ENCODE measurements at regions not wholly inside any gene's neighbourhood (a gene's known extent, or its start where the extent isn't known, plus 50 kb on each side); places are given as distances from the start of the nearest gene placed in this dataset.

- Histone ChIP-seq H3K27me3 (ENCODE audit: control insufficient read depth in 1 of 2, insufficient read depth in 2 of 2, low read length in 2 of 2) (no peaks in the 10 kb centered on the region), H3K9ac (ENCODE audit: low read length in 2 of 2) (no peak overlapping the region), H3K4me3 (ENCODE audit: low read length in 2 of 2) (no peak overlapping the region), H3K27ac (ENCODE audit: low read length) (no peak overlapping the region), H3K9me3 (ENCODE audit: control insufficient read depth in 2 of 2, low read length in 2 of 2) (no peaks in the 10 kb centered on the region), H3K4me1 (ENCODE audit: control insufficient read depth, insufficient read depth, low read length) (no peaks in the 10 kb centered on the region), H3K36me3 (ENCODE audit: control insufficient read depth in 2 of 2, insufficient read depth in 2 of 2, low read length in 2 of 2) (no peaks in the 10 kb centered on the region)
Measured at GRCh38 chr1:244974106-244974505, 109.8 kb upstream of the HNRNPU start.

GRCh38 chr1:244971552-244972216 is 107.3 kb upstream of the HNRNPU start:
- Histone ChIP-seq H3K4me1 (ENCODE audit: control insufficient read depth, insufficient read depth, low read length) (peaks cover 9% of the 10 kb centered on the region), H3K27me3 (ENCODE audit: control insufficient read depth in 1 of 2, insufficient read depth in 2 of 2, low read length in 2 of 2) (no peaks in the 10 kb centered on the region), H3K9me3 (ENCODE audit: control insufficient read depth in 2 of 2, low read length in 2 of 2) (no peaks in the 10 kb centered on the region), H3K9ac (ENCODE audit: low read length in 2 of 2) (peak overlapping the region; percentile 74 to 92), H3K27ac (ENCODE audit: low read length) (peak overlapping the region; percentile 100), H3K36me3 (ENCODE audit: control insufficient read depth in 2 of 2, insufficient read depth in 2 of 2, low read length in 2 of 2) (no peaks in the 10 kb centered on the region), H3K4me3 (ENCODE audit: low read length in 2 of 2) (peak overlapping the region; percentile 55 to 82)

GRCh38 chr1:244970744-244971551 is 106.6 kb upstream of the HNRNPU start:
- no peaks in the 10 kb centered on the region for H3K36me3 ChIP-seq (ENCODE audit: control insufficient read depth in 2 of 2, insufficient read depth in 2 of 2, low read length in 2 of 2)
- H3K27me3 ChIP-seq (ENCODE audit: control insufficient read depth in 1 of 2, insufficient read depth in 2 of 2, low read length in 2 of 2): no peaks in the 10 kb centered on the region
- peak overlapping the region; percentile 74 to 92 for H3K9ac ChIP-seq (ENCODE audit: low read length in 2 of 2)
- peak overlapping the region; percentile 55 to 82 for H3K4me3 ChIP-seq (ENCODE audit: low read length in 2 of 2)
- no peaks in the 10 kb centered on the region for H3K9me3 ChIP-seq (ENCODE audit: control insufficient read depth in 2 of 2, low read length in 2 of 2)
- H3K27ac ChIP-seq (ENCODE audit: low read length): peak overlapping the region; percentile 100
- peaks cover 9% of the 10 kb centered on the region for H3K4me1 ChIP-seq (ENCODE audit: control insufficient read depth, insufficient read depth, low read length)

GRCh38 chr1:244970236-244970743 is 105.9 kb upstream of the HNRNPU start:
- Histone ChIP-seq H3K9me3 (ENCODE audit: control insufficient read depth in 2 of 2, low read length in 2 of 2) (no peaks in the 10 kb centered on the region), H3K9ac (ENCODE audit: low read length in 2 of 2) (peak overlapping the region; percentile 95), H3K27ac (ENCODE audit: low read length) (peak overlapping the region; percentile 100), H3K27me3 (ENCODE audit: control insufficient read depth in 1 of 2, insufficient read depth in 2 of 2, low read length in 2 of 2) (no peaks in the 10 kb centered on the region), H3K4me3 (ENCODE audit: low read length in 2 of 2) (peak overlapping the region; percentile 68 to 82), H3K4me1 (ENCODE audit: control insufficient read depth, insufficient read depth, low read length) (peaks cover 10% of the 10 kb centered on the region), H3K36me3 (ENCODE audit: control insufficient read depth in 2 of 2, insufficient read depth in 2 of 2, low read length in 2 of 2) (no peaks in the 10 kb centered on the region)

GRCh38 chr1:244969355-244970235 is 105.3 kb upstream of the HNRNPU start:
- Histone ChIP-seq H3K36me3 (ENCODE audit: control insufficient read depth in 2 of 2, insufficient read depth in 2 of 2, low read length in 2 of 2) (no peaks in the 10 kb centered on the region), H3K4me1 (ENCODE audit: control insufficient read depth, insufficient read depth, low read length) (peaks cover 17% of the 10 kb centered on the region), H3K9me3 (ENCODE audit: control insufficient read depth in 2 of 2, low read length in 2 of 2) (no peaks in the 10 kb centered on the region), H3K27me3 (ENCODE audit: control insufficient read depth in 1 of 2, insufficient read depth in 2 of 2, low read length in 2 of 2) (no peaks in the 10 kb centered on the region), H3K27ac (ENCODE audit: low read length) (peak overlapping the region; percentile 100), H3K9ac (ENCODE audit: low read length in 2 of 2) (peak overlapping the region; percentile 95), H3K4me3 (ENCODE audit: low read length in 2 of 2) (peak overlapping the region; percentile 68 to 82)

- Histone ChIP-seq H3K27me3 (ENCODE audit: control insufficient read depth in 1 of 2, insufficient read depth in 2 of 2, low read length in 2 of 2) (no peaks in the 10 kb centered on the region), H3K9ac (ENCODE audit: low read length in 2 of 2) (peak overlapping the region; percentile 95), H3K27ac (ENCODE audit: low read length) (peak overlapping the region; percentile 100), H3K36me3 (ENCODE audit: control insufficient read depth in 2 of 2, insufficient read depth in 2 of 2, low read length in 2 of 2) (no peaks in the 10 kb centered on the region), H3K9me3 (ENCODE audit: control insufficient read depth in 2 of 2, low read length in 2 of 2) (no peaks in the 10 kb centered on the region), H3K4me3 (ENCODE audit: low read length in 2 of 2) (peak overlapping the region; percentile 68 to 82), H3K4me1 (ENCODE audit: control insufficient read depth, insufficient read depth, low read length) (peaks cover 24% of the 10 kb centered on the region)
Measured at GRCh38 chr1:244968881-244969280, 104.5 kb upstream of the HNRNPU start.

- no peaks in the 10 kb centered on the region for H3K9me3 ChIP-seq (ENCODE audit: control insufficient read depth in 2 of 2, low read length in 2 of 2)
- peak overlapping the region; percentile 100 for H3K27ac ChIP-seq (ENCODE audit: low read length)
- H3K4me1 ChIP-seq (ENCODE audit: control insufficient read depth, insufficient read depth, low read length): peaks cover 24% of the 10 kb centered on the region
- H3K27me3 ChIP-seq (ENCODE audit: control insufficient read depth in 1 of 2, insufficient read depth in 2 of 2, low read length in 2 of 2): no peaks in the 10 kb centered on the region
- peak overlapping the region; percentile 95 for H3K9ac ChIP-seq (ENCODE audit: low read length in 2 of 2)
- no peaks in the 10 kb centered on the region for H3K36me3 ChIP-seq (ENCODE audit: control insufficient read depth in 2 of 2, insufficient read depth in 2 of 2, low read length in 2 of 2)
- H3K4me3 ChIP-seq (ENCODE audit: low read length in 2 of 2): peak overlapping the region; percentile 33 to 82
Measured at GRCh38 chr1:244968471-244968871, 104.1 kb upstream of the HNRNPU start.

- Histone ChIP-seq H3K4me3 (ENCODE audit: low read length in 2 of 2) (no peak overlapping the region), H3K4me1 (ENCODE audit: control insufficient read depth, insufficient read depth, low read length) (peaks cover 24% of the 10 kb centered on the region), H3K36me3 (ENCODE audit: control insufficient read depth in 2 of 2, insufficient read depth in 2 of 2, low read length in 2 of 2) (no peaks in the 10 kb centered on the region), H3K9ac (ENCODE audit: low read length in 2 of 2) (no peak overlapping the region), H3K9me3 (ENCODE audit: control insufficient read depth in 2 of 2, low read length in 2 of 2) (no peaks in the 10 kb centered on the region), H3K27ac (ENCODE audit: low read length) (no peak overlapping the region), H3K27me3 (ENCODE audit: control insufficient read depth in 1 of 2, insufficient read depth in 2 of 2, low read length in 2 of 2) (no peaks in the 10 kb centered on the region)
Measured at GRCh38 chr1:244967159-244967558, 102.8 kb upstream of the HNRNPU start.

- H3K9me3 ChIP-seq (ENCODE audit: control insufficient read depth in 2 of 2, low read length in 2 of 2): no peaks in the 10 kb centered on the region
- no peak overlapping the region for H3K9ac ChIP-seq (ENCODE audit: low read length in 2 of 2)
- no peak overlapping the region for H3K4me3 ChIP-seq (ENCODE audit: low read length in 2 of 2)
- H3K27me3 ChIP-seq (ENCODE audit: control insufficient read depth in 1 of 2, insufficient read depth in 2 of 2, low read length in 2 of 2): no peaks in the 10 kb centered on the region
- peaks cover 24% of the 10 kb centered on the region for H3K4me1 ChIP-seq (ENCODE audit: control insufficient read depth, insufficient read depth, low read length)
- peak overlapping the region; percentile 11 for H3K27ac ChIP-seq (ENCODE audit: low read length)
- no peaks in the 10 kb centered on the region for H3K36me3 ChIP-seq (ENCODE audit: control insufficient read depth in 2 of 2, insufficient read depth in 2 of 2, low read length in 2 of 2)
Measured at GRCh38 chr1:244965185-244966030, 101.1 kb upstream of the HNRNPU start.
